ENCODE measurements at regions not wholly inside any gene's neighbourhood (a gene's known extent, or its start where the extent isn't known, plus 50 kb on each side); places are given as distances from the start of the nearest gene placed in this dataset.
A peak's percentile ranks its signal among the peaks of the same experiment; 100 is the strongest.

GRCh38 chr3:102529452-102529851 is 94.6 kb downstream of the ZPLD1 start:
- TF ChIP-seq CTCF (IDR thresholded peaks at IDR 0.05) = peak in 2 of 4 experiments; percentile 31 to 40
- TF ChIP-seq POLR2A (IDR thresholded peaks at IDR 0.05) = no peak
